ENCODE measurements at regions not wholly inside any gene's neighbourhood (a gene's known extent, or its start where the extent isn't known, plus 50 kb on each side); places are given as distances from the start of the nearest gene placed in this dataset.

DNA sequence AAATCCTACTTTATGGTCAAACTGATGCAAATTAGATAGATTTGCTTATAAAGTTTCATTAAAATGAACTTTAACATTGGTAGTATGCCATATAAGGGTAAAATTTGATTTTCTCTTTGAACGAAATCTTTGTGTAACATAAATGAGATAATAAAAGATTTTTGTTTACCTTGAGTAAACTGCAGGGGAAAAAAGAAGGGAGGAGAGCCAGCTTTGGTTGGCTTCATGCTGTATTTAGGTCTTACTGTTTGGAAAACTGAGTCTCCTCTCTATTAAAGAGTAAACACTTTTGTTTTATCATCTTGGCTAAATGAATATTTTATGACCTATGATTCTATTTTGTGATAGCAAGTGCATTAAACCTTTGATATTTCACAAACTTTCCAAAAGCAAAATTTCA lies 267.6 kb downstream of the IPO8 start:
- Histone ChIP-seq H3K27me3 (no peaks in the 10 kb centered on the region), H3K9me3 (peaks cover 0 to 4% (median 0%) of the 10 kb centered on the region in 3 donors), H3K4me3 (no peak overlapping the region), H3K4me1 (no peaks in the 10 kb centered on the region), H3K27ac (no peak overlapping the region), H3K36me3 (no peaks in the 10 kb centered on the region)
- TF ChIP-seq POLR2A (IDR thresholded peaks at IDR 0.05), result no peak
- no peak for TF ChIP-seq POLR2AphosphoS5 (IDR thresholded peaks at IDR 0.05)
- TF ChIP-seq, protein P1, sequence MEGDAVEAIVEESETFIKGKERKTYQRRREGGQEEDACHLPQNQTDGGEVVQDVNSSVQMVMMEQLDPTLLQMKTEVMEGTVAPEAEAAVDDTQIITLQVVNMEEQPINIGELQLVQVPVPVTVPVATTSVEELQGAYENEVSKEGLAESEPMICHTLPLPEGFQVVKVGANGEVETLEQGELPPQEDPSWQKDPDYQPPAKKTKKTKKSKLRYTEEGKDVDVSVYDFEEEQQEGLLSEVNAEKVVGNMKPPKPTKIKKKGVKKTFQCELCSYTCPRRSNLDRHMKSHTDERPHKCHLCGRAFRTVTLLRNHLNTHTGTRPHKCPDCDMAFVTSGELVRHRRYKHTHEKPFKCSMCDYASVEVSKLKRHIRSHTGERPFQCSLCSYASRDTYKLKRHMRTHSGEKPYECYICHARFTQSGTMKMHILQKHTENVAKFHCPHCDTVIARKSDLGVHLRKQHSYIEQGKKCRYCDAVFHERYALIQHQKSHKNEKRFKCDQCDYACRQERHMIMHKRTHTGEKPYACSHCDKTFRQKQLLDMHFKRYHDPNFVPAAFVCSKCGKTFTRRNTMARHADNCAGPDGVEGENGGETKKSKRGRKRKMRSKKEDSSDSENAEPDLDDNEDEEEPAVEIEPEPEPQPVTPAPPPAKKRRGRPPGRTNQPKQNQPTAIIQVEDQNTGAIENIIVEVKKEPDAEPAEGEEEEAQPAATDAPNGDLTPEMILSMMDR (IDR thresholded peaks at IDR 0.05), result no peak
- no peak for TF ChIP-seq EP300 (IDR thresholded peaks at IDR 0.05)
- 8 to 42% methylated on average over 1 of the region's 1 CpG for WGBS, 2 donors (ENCODE audit: low coverage in 1 of 2)
- no peak for ATAC-seq

DNA sequence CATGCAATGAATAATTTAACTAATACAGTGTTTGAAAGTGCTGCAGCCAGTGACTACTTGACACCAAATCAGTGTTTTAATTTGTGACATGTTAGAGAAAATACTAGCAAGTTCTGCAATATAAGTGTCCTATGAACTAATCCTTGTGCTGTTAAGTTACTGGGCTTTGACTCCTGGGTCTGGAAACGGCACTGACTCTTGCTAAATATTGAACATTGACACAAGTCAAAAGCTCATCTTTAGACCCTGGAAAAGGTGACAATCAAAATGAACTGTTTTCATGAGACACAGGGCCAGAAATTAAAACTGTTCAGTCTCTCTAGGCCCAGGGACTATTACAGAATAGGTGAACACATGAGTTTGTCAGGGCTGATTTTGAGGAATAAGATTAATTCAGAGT lies 268.1 kb downstream of the IPO8 start:
- Histone ChIP-seq H3K9me3 (peaks cover 0 to 4% (median 0%) of the 10 kb centered on the region in 3 donors), H3K4me1 (no peaks in the 10 kb centered on the region), H3K4me3 (no peak overlapping the region), H3K27me3 (no peaks in the 10 kb centered on the region), H3K36me3 (no peaks in the 10 kb centered on the region), H3K27ac (no peak overlapping the region)
- WGBS, 2 donors (ENCODE audit: low coverage in 1 of 2), result 71% methylated on average over 1 of the region's 1 CpG; no CpG with 5 or more reads in 1 of the 2 donors
- no peak for ATAC-seq
- TF ChIP-seq, protein P1 (IDR thresholded peaks at IDR 0.05), result no peak
- TF ChIP-seq POLR2AphosphoS5 (IDR thresholded peaks at IDR 0.05) (no peak), POLR2A (IDR thresholded peaks at IDR 0.05) (no peak), EP300 (IDR thresholded peaks at IDR 0.05) (no peak)

DNA sequence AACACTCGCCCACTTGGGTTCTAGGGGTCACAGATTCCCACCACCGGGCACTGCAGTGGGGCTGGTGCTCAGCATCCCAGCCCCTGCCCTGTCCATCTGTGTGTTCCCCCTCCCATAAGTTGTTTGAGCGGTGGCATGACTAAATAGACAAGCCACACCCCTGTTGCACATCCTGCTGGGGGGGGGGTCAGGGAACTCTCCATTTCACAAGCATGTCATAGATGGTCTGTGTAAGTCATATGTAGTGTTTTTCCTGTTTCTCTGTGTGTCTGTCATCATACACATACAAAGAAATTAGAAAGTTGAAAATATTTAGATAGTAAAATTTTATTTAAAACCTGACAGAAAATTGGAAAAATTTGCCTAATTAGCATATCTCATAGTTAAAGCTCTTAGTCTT lies 270.2 kb downstream of the IPO8 start:
- H3K4me3 ChIP-seq, result no peak overlapping the region
- H3K36me3 ChIP-seq, result no peaks in the 10 kb centered on the region
- TF ChIP-seq, protein P1 (IDR thresholded peaks at IDR 0.05), result no peak
- TF ChIP-seq EP300 (IDR thresholded peaks at IDR 0.05), result no peak
- TF ChIP-seq POLR2AphosphoS5 (IDR thresholded peaks at IDR 0.05), result no peak
- no peak for TF ChIP-seq POLR2A (IDR thresholded peaks at IDR 0.05)
- 90% methylated on average over 2 of the region's 3 CpGs; no CpG with 5 or more reads in 1 of the 2 donors for WGBS, 2 donors (ENCODE audit: low coverage in 1 of 2)
- peaks cover 0 to 4% (median 0%) of the 10 kb centered on the region in 3 donors for H3K9me3 ChIP-seq
- ATAC-seq, result no peak
- H3K27me3 ChIP-seq, result no peaks in the 10 kb centered on the region
- H3K27ac ChIP-seq, result no peak overlapping the region
- no peaks in the 10 kb centered on the region for H3K4me1 ChIP-seq

DNA sequence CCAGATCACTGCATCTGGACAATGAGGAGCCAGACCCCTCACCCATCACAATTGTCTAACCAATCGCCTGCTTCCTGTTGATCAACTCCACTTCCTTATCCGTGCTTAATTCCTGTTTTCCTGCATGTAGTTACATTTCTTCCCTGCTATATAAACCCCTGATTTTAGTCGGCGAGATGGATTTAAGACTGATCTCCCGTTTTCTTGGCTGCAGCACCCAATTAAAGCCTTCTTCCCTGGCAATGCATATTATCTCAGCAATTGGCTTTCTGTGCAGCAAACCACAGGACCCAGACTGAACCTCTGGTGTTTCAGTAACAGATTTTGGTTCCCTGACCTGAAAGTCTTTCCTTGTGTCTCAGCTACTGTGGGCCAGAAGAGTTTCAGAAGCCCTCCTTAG lies 272.3 kb downstream of the IPO8 start:
- H3K27ac ChIP-seq, result no peak overlapping the region
- TF ChIP-seq EP300 (IDR thresholded peaks at IDR 0.05) (no peak), POLR2AphosphoS5 (IDR thresholded peaks at IDR 0.05) (no peak), POLR2A (IDR thresholded peaks at IDR 0.05) (no peak)
- TF ChIP-seq, protein P1 (IDR thresholded peaks at IDR 0.05), result no peak
- H3K9me3 ChIP-seq, result peaks cover 0 to 4% (median 0%) of the 10 kb centered on the region in 3 donors
- H3K27me3 ChIP-seq, result no peaks in the 10 kb centered on the region
- no peaks in the 10 kb centered on the region for H3K36me3 ChIP-seq
- H3K4me1 ChIP-seq, result no peaks in the 10 kb centered on the region
- ATAC-seq, result no peak
- WGBS, 2 donors (ENCODE audit: low coverage in 1 of 2), result 91 to 97% methylated on average over 5 of the region's 5 CpGs
- H3K4me3 ChIP-seq, result no peak overlapping the region

DNA sequence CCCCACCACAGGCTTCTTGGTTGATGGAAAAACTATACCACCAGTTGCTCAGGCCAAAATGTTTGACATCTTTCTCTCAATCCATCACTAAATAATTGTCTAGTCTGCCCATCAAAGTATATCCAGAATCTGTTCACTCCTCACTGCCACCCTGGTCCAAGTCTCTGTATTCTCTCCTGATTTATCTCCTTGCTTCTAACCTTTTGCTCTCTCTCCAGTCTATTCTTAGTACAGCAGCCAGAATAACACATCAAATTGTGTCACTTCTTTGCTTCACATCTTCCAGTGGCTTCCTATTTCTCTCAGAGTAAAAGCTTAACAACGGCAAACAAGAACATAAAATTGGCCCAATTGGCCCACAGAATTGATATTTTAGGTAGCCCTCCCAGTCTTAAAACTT lies 272.8 kb downstream of the IPO8 start:
- Histone ChIP-seq H3K36me3 (no peaks in the 10 kb centered on the region), H3K27me3 (no peaks in the 10 kb centered on the region), H3K9me3 (peaks cover 0 to 4% (median 0%) of the 10 kb centered on the region in 3 donors), H3K4me3 (no peak overlapping the region), H3K4me1 (no peaks in the 10 kb centered on the region), H3K27ac (no peak overlapping the region)
- WGBS, 2 donors (ENCODE audit: low coverage in 1 of 2), result 60 to 71% methylated on average over 1 of the region's 1 CpG
- TF ChIP-seq EP300 (IDR thresholded peaks at IDR 0.05) (no peak), POLR2A (IDR thresholded peaks at IDR 0.05) (no peak), POLR2AphosphoS5 (IDR thresholded peaks at IDR 0.05) (no peak)
- TF ChIP-seq, protein P1 (IDR thresholded peaks at IDR 0.05), result no peak
- no peak for ATAC-seq

Measured in gastroesophageal sphincter (tissue), 4 donors.